ENCODE measurements at regions not wholly inside any gene's neighbourhood (a gene's known extent, or its start where the extent isn't known, plus 50 kb on each side); places are given as distances from the start of the nearest gene placed in this dataset.

DNA sequence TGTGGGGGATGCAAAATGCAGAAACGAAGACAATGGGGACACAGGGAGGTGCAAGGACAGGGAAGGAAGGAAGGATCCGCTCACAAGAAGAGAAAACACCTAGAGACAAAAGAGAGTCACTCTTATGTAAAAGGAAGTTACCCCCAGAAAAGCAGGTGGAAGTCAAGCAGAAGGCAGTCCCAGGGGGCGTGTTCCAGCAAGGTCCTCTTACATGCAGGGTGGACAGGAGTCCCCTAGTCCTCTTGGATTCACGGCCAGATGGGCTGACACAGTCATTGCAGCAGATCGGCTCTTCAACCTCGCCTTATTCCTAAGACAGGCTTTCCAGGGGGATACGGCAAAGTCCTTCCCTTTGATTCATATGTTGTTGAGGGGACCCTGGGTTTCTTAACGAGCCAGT, 83.9 kb upstream of the SPATA13 start:
- CTCF ChIA-PET, result interaction anchor here (1.1 kb wide), 1 partner anchor 116 kb away, joined by 3 read pairs; no protein-coding TSS in a partner anchor
- no peak for TF ChIP-seq EZH2 (IDR thresholded peaks at IDR 0.05; ENCODE audit: borderline replicate concordance, insufficient read depth, low read depth, low read length, poor library complexity, severe bottlenecking)
- TF ChIP-seq, protein P1, sequence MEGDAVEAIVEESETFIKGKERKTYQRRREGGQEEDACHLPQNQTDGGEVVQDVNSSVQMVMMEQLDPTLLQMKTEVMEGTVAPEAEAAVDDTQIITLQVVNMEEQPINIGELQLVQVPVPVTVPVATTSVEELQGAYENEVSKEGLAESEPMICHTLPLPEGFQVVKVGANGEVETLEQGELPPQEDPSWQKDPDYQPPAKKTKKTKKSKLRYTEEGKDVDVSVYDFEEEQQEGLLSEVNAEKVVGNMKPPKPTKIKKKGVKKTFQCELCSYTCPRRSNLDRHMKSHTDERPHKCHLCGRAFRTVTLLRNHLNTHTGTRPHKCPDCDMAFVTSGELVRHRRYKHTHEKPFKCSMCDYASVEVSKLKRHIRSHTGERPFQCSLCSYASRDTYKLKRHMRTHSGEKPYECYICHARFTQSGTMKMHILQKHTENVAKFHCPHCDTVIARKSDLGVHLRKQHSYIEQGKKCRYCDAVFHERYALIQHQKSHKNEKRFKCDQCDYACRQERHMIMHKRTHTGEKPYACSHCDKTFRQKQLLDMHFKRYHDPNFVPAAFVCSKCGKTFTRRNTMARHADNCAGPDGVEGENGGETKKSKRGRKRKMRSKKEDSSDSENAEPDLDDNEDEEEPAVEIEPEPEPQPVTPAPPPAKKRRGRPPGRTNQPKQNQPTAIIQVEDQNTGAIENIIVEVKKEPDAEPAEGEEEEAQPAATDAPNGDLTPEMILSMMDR (IDR thresholded peaks at IDR 0.05), result no peak

DNA sequence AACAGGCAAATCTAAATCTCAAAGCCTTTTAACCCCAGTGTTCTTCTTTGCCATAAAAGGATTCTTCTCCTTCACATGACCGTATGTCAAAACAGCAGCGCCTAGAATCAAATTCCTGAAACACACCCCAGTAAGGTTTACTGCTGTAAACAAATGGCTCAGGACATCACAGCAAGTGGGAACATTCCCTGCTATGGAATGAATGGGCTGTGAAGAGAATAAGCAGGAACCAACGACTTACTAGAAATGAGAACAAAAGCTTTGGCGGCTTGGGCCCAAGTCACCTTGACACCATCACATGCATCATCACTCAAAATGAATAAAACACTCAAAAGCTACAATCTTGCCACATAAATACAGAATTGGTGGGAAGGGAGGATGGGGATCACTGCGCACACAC, 80.4 kb upstream of the SPATA13 start:
- no peaks in the 10 kb centered on the region for H3K9me3 ChIP-seq (ENCODE audit: control extremely low read depth in 1 of 3, control insufficient read depth in 2 of 3, insufficient read depth in 1 of 3, low read length in 2 of 3)
- H3K4me1 ChIP-seq (ENCODE audit: control insufficient read depth in 2 of 2, insufficient read depth in 2 of 2, low read length in 2 of 2), result no peaks in the 10 kb centered on the region
- H3K27ac ChIP-seq (ENCODE audit: low read length in 2 of 2), result no peak overlapping the region
- H4K20me1 ChIP-seq (ENCODE audit: control insufficient read depth, insufficient read depth, low read length, poor library complexity, severe bottlenecking), result no peaks in the 10 kb centered on the region
- DNase-seq (no peak), ATAC-seq (ENCODE audit: low read depth) (no peak)
- Mint-ChIP-seq H3K4me3 (no peak overlapping the region), H3K27ac (no peak overlapping the region), H3K9me3 (ENCODE audit: insufficient read depth) (no peaks in the 10 kb centered on the region), H3K4me1 (no peaks in the 10 kb centered on the region), H3K27me3 (peaks cover 3% of the 10 kb centered on the region)
- no peaks in the 10 kb centered on the region for H3K79me2 ChIP-seq (ENCODE audit: control insufficient read depth, insufficient read depth, low read length)
- no peak overlapping the region for H2AFZ ChIP-seq (ENCODE audit: insufficient read depth, low read depth, low read length, poor library complexity, severe bottlenecking)
- H3K4me3 ChIP-seq (ENCODE audit: control extremely low read depth in 1 of 5, extremely low read depth in 1 of 5, insufficient read depth in 1 of 5, low read depth in 2 of 5, low read length in 4 of 5), result no peak overlapping the region
- WGBS (ENCODE audit: insufficient coverage), result 100% methylated on average over 1 of the region's 5 CpGs
- ChIA-PET POLR2A (no interaction called here), CTCF (no interaction called here)
- no peak for TF ChIP-seq EZH2 (IDR thresholded peaks at IDR 0.05; ENCODE audit: borderline replicate concordance, insufficient read depth, low read depth, low read length, poor library complexity, severe bottlenecking)
- TF ChIP-seq, protein P1 (IDR thresholded peaks at IDR 0.05), result no peak
- H3K27me3 ChIP-seq (replicated peaks in 1 of 4; ENCODE audit: control extremely low read depth in 1 of 4, control insufficient read depth in 3 of 4, insufficient read depth in 4 of 4, low read length in 3 of 4), result no peaks in the 10 kb centered on the region
- intact Hi-C loops (cut with micrococcal nuclease), result no loop called here
- no peak overlapping the region for H3K9ac ChIP-seq (ENCODE audit: low read length)
- H3K4me2 ChIP-seq (replicated peaks; ENCODE audit: low read depth, low read length, poor library complexity, severe bottlenecking), result no peak overlapping the region
- no peaks in the 10 kb centered on the region for H3K36me3 ChIP-seq (replicated peaks in 1 of 2; ENCODE audit: control extremely low read depth in 1 of 2, control insufficient read depth in 1 of 2, extremely low read depth in 1 of 2, insufficient read depth in 2 of 2, low read length in 1 of 2)

More for the DNA sequence above, 83.9 kb upstream of the SPATA13 start:
- POLR2A ChIA-PET, result no interaction called here
- Histone ChIP-seq H3K27ac (ENCODE audit: low read length in 2 of 2) (no peak overlapping the region), H3K36me3 (replicated peaks in 1 of 2; ENCODE audit: control extremely low read depth in 1 of 2, control insufficient read depth in 1 of 2, extremely low read depth in 1 of 2, insufficient read depth in 2 of 2, low read length in 1 of 2) (no peaks in the 10 kb centered on the region), H3K9me3 (ENCODE audit: control extremely low read depth in 1 of 3, control insufficient read depth in 2 of 3, insufficient read depth in 1 of 3, low read length in 2 of 3) (no peaks in the 10 kb centered on the region), H3K9ac (ENCODE audit: low read length) (no peak overlapping the region), H3K27me3 (replicated peaks in 1 of 4; ENCODE audit: control extremely low read depth in 1 of 4, control insufficient read depth in 3 of 4, insufficient read depth in 4 of 4, low read length in 3 of 4) (no peaks in the 10 kb centered on the region), H4K20me1 (ENCODE audit: control insufficient read depth, insufficient read depth, low read length, poor library complexity, severe bottlenecking) (no peaks in the 10 kb centered on the region), H3K79me2 (ENCODE audit: control insufficient read depth, insufficient read depth, low read length) (no peaks in the 10 kb centered on the region), H2AFZ (ENCODE audit: insufficient read depth, low read depth, low read length, poor library complexity, severe bottlenecking) (no peak overlapping the region), H3K4me1 (ENCODE audit: control insufficient read depth in 2 of 2, insufficient read depth in 2 of 2, low read length in 2 of 2) (no peaks in the 10 kb centered on the region), H3K4me2 (replicated peaks; ENCODE audit: low read depth, low read length, poor library complexity, severe bottlenecking) (no peak overlapping the region), H3K4me3 (ENCODE audit: control extremely low read depth in 1 of 5, extremely low read depth in 1 of 5, insufficient read depth in 1 of 5, low read depth in 2 of 5, low read length in 4 of 5) (no peak overlapping the region)
- intact Hi-C loops (cut with micrococcal nuclease), result no loop called here
- H3K27me3 Mint-ChIP-seq, result peaks cover 3% of the 10 kb centered on the region
- H3K27ac Mint-ChIP-seq, result no peak overlapping the region
- DNase-seq (no peak), ATAC-seq (ENCODE audit: low read depth) (no peak)
- no peak overlapping the region for H3K4me3 Mint-ChIP-seq
- no peaks in the 10 kb centered on the region for H3K9me3 Mint-ChIP-seq (ENCODE audit: insufficient read depth)
- peaks cover 2% of the 10 kb centered on the region for H3K4me1 Mint-ChIP-seq
- 83% methylated on average over 5 of the region's 8 CpGs for WGBS (ENCODE audit: insufficient coverage)
